GM19463 (cell line): ENCODE measurements at regions not wholly inside any gene's neighbourhood (a gene's known extent, or its start where the extent isn't known, plus 50 kb on each side); places are given as distances from the start of the nearest gene placed in this dataset.
"Not testable (repeated sequence)": the region's sequence is repeated elsewhere in the genome, so short reads cannot be mapped to it uniquely, and the experiment has no call there.

Experiments
- ATAC-seq: cut with Tn5 transposase; IDR thresholded peaks from one replicate; pipeline ENCODE4 v1.9.1; 2021; ENCODE audit warnings: mild to moderate bottlenecking, moderate library complexity; ENCODE audit not compliant: unreplicated experiment

GRCh38 chr18:79579807-79580497, 99.7 kb upstream of the CTDP1 start:
- ATAC-seq: no peak

DNA sequence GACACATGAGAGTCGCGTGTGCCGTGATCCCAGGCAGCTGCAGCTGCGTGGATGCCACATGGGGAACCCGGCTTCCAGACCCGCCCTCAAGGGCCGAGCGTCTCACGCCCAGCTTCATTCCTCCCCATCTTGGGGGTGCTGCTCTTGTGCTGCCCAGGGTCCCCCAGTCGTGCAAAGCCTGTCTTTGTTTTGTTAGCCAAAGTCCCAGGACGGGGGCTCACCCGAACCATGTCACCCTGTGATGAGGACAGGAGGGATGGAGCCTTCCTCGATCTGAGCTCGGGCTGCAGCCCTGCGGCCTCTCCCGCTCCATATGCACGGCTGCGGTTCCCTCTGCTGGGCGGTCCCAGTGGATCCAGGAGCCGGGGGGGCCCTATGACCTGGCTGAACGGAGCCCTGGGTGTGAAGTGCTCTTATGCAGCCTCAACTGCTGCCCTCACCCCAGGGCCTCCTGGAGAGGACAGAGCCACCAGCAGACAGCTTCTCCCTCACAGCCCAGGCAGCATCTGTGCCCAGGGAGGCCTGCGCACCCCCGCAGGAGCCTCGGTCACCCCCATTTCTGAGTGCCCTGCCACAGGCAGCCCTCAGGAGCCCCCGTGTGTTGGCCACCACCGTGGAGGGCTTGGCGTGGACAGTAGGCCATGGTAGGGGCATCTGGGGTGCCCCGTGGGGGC, 99.0 kb upstream of the CTDP1 start:
- no peak for ATAC-seq

- no peak for ATAC-seq
Measured at GRCh38 chr18:79581406-79581805, 98.2 kb upstream of the CTDP1 start.

- ATAC-seq: no peak
Measured at GRCh38 chr18:79581911-79582310, 97.7 kb upstream of the CTDP1 start.

DNA sequence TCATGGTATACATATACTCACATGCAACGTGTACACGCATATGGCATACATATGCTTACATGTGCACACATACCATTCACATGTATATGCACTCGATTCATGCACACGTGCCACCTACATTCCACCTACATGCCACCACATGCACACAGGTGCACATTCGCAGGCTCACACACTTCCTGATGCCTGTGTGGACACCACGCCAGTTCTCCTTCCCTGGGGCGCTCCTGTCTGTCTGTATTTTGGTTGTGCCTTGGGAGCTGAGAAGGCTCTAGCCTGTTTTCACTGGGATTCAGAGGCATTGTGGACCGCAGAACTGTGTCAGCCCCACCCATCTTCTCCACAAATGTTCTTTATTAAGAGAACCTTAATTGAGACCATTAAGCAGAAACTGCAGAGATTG, 96.6 kb upstream of the CTDP1 start:
- ATAC-seq: no peak

GRCh38 chr18:79583426-79583825, 96.2 kb upstream of the CTDP1 start:
- ATAC-seq: no peak

DNA sequence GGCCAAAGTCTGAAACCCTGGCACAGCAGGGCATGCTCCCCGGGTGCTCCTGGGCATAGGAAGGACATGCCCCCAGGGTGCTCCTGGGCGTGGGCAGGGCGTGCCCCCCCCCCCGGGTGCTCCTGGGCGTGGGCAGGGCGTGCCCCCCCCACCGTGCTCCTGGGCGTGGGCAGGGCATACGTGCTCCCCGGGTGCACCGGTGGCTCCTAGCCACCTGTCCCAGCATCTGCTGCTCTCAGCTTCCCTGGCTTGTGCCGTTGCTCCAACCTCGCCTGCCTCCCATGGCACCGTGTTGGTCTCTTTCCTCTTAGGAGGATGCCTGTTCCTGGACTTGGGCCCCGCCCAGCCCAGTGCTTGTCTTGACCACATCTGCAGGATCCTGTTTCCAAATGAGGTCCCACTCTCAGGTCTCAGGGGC, 95.6 kb upstream of the CTDP1 start:
- ATAC-seq: no peak

GRCh38 chr18:79584491-79585394, 94.9 kb upstream of the CTDP1 start:
- no peak for ATAC-seq

- no peak for ATAC-seq
Measured at GRCh38 chr18:79585395-79586370, 93.9 kb upstream of the CTDP1 start.

DNA sequence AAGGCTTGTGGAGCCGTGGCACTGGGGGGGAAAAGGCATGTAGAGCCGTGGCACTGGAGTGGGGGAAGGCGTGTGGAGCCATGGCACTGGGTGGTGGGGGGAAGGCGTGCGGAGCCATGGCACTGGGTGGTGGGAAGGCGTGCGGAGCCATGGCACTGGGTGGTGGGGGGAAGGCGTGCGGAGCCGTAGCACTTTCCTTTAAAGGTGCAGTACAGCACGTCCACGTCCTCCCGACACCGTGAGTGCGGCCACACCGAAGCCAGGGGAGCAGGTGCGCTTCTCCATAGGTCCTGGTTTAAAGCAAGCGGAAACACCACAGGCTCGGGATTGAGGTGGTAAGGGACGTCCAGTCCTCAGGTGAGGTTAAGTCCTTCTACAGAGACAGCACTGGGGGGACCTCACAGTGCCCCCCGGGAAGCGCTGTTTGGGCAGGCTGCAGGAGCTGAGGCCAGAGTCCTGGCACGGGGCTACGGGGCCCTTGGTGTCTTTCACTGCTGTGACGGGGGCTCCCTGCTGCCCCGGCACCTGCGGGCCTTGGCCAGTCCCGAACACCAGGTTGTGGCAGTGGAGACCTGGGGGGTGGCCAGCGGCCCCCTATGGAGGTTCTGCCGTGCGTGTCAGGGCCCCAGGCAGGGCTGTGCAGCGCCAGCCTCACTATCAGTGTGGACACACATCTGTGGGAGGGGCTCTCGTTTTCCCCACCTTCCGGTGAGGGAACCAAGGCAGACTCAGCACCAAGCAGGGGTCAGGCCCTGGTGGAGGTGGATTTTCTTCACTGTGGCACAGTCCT, 93.0 kb upstream of the CTDP1 start:
- no peak for ATAC-seq

DNA sequence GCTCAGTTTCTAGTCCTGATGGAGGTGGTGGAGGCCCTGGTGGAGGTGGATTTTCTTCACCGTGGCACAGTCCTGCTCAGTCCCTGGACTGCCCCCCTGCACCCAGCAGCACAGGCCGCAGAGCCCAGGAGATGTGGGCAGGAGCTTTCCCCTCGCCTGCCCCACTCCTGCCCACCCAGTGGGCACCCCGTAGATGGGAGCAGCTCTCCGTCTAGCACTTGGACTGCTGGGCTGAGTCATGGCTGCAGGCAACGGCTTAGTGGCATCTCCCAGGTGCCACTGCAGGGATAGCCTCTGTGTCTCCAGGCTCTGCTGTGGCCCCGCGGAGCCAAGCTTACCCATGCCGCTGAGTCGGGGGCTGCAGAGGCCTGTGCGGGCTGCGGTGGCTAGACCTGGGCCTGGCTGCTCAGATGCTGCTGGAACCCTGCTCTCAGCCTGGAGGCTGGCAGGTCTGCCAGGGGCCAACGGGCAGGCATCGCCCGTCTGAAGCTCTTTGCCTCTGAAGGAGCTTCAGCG, 92.3 kb upstream of the CTDP1 start:
- no peak for ATAC-seq

- ATAC-seq: no peak
Measured at GRCh38 chr18:79587779-79588635, 91.6 kb upstream of the CTDP1 start.

GRCh38 chr18:79588636-79589481, 90.7 kb upstream of the CTDP1 start:
- ATAC-seq: no peak

DNA sequence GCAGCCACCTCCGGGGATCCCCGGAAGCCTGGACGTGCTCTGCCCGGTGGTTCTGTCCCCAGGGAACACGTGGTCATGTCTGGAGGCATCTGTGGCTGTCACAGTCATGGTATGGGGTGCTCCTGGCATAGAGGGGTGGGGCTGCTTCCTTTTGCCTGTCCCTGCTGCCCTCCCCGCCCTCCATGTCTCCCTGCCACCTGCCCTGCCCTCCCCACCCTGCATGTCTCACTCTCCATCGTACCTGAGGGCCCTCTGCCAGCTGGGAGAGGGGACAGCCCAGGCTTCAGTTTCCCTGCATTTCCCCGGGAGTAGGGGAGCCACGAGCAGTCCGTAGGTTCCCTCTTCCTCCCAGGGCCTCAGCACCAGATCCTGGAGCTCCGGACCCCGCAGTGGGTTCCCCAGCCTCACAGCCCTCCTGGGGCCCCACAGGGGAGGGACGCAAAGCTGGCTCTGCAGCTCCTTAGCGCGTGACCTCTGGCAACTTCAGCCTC, 90.0 kb upstream of the CTDP1 start:
- ATAC-seq: no peak

DNA sequence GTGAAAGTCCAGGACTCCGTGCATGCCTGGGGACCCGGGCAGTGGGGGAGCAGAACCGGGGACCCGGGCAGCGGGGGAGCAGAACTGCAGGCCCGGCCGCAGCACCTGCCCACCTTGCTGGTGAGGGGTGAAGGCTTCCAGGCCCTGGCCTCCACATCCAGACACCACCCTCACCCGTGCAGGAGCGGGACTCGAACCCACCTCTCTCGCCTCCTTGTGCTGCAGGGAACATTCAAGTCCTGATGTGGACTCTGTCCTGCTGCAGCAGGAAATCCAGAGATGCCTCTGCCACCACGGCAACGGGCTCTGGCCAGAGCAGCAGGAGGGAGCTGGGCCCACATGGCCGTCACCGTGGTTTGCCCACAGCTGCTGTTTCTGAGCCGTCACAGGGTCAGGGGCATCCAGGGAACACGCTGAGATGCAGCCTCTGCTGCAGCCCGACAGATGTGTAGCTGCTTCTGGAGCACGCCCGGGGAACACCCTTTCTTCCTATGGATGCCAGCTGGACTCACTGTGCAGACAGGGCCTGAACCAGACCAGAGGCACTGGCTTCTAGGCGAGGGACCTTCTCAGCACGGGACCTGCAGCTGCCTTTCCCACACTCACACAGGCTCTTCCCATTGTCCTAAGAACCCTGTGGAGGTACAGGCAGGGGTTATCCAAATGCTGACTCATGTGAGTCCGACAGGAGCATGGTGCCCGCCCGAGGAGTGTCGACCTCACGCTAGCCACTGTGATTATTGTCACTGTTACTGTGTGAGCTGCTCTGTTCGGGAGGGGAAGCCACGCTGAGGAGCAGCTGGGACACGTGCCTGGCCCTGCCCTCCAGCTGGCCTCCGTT, 89.2 kb upstream of the CTDP1 start:
- ATAC-seq: no peak

DNA sequence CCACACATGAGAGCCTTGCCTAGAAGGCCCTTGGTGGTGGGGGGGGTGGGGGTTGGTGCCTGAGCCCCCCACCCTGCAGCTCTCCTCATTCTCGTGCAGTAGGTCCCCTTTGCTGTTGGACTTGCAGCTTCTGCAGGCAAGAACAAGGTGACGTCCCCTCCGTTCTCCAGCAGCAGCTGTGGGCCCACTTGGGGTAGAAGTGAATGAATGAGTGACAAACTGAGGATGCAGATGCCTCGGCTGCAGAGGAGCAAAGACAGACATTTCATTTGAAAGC, 88.6 kb upstream of the CTDP1 start:
- ATAC-seq: no peak

GRCh38 chr18:79592684-79593083, 86.9 kb upstream of the CTDP1 start:
- not testable (repeated sequence) for ATAC-seq
